Esophagus squamous epithelium (tissue), 5 donors: ENCODE measurements at regions not wholly inside any gene's neighbourhood (a gene's known extent, or its start where the extent isn't known, plus 50 kb on each side); places are given as distances from the start of the nearest gene placed in this dataset.

Source experiments
- DNase-seq: peaks from one replicate; lab custom pipeline; 2025; lab: John Stamatoyannopoulos, UW
- H3K27ac ChIP-seq, 4 donors: fragments of 200-600 bp; sonication (generic); one replicate each; pipeline ENCODE4 v1.5.1; 2016 to 2019; ENCODE audit warnings: mild to moderate bottlenecking in 1 of 4
- H3K27me3 ChIP-seq, 4 donors: fragments of 200-600 bp; sonication (generic); 1 replicate in 3 of 4; 2 replicates in 1 of 4; pipeline versions ENCODE4 v1.5.1 to v1.6.0; 2017 to 2021; ENCODE audit warnings: antibody characterized with exemption in 1 of 4
- H3K36me3 ChIP-seq, 3 donors: fragments of 200-600 bp; sonication (generic); one replicate each; pipeline ENCODE4 v1.5.1; 2016 to 2019
- H3K4me1 ChIP-seq, 3 donors: fragments of 200-600 bp; sonication (generic); one replicate each; pipeline ENCODE4 v1.5.1; 2017 to 2019
- H3K4me3 ChIP-seq, 4 donors: fragments of 200-600 bp; sonication (generic); 1 replicate in 3 of 4; 2 replicates in 1 of 4; pipeline ENCODE4 v1.5.1; 2016 to 2019; ENCODE audit warnings: mild to moderate bottlenecking in 2 of 4, moderate library complexity in 1 of 4
- H3K9me3 ChIP-seq, 3 donors: fragments of 200-600 bp; sonication (generic); one replicate each; pipeline ENCODE4 v1.5.1; 2016 to 2019
- POLR2A ChIP-seq, 4 donors: fragments of 450-650 bp; IDR thresholded peaks; one replicate each; pipeline ENCODE4 v1.6.1; 2017; ENCODE audit warnings: antibody characterized with exemption in 4 of 4, mild to moderate bottlenecking in 4 of 4, moderate library complexity in 3 of 4
- WGBS, 2 donors: methylation state at CpG; one replicate each; pipeline ENCODE4 v1.1.5; 2018; 5-methylcytosine and 5-hydroxymethylcytosine counted together
- intact Hi-C: fragments of 100-400 bp; cut with DNase I; formaldehyde crosslinking; loops from one replicate; pipeline ENCODE4 v1.15.0; 2022
- TF ChIP-seq, protein P1 (sequence below), 6 experiments: fragments of 450-650 bp in 4 of 6; fragments of 200-600 bp in 2 of 6; sonication (generic) in 2 of 6; IDR thresholded peaks; one replicate each; pipeline ENCODE4 v1.5.1; 2016 to 2019; ENCODE audit warnings: antibody characterized with exemption in 6 of 6, mild to moderate bottlenecking in 4 of 6, moderate library complexity in 4 of 6
- donor health status: DM: yes; HTN: yes; CAD: no.

DNA sequence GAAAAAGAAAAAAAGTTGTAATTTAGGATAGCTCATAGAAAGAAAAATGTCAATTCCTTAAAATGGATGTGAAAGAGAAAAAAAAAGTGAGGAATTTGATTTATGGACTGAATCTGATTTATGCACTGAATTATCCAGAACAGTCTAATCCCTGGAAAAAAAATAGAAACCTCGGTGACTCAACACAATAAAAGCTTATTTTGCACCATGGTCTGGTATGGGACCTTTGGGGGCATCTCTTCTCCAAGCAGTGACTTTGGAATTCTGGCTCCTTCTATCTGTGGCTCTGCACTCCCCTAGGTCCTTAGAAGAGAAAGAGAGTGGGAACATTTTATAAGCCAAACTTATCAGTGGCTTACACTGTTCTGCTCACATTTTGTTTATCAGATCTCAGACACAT is 471.7 kb upstream of the B3GALT2 start:
- H3K27me3 ChIP-seq, result no peaks in the 10 kb centered on the region
- WGBS, 2 donors, result 65 to 67% methylated on average over 1 of the region's 1 CpG
- no peak for DNase-seq
- H3K9me3 ChIP-seq, result no peaks in the 10 kb centered on the region
- TF ChIP-seq POLR2A (IDR thresholded peaks at IDR 0.05), result no peak
- TF ChIP-seq, protein P1, sequence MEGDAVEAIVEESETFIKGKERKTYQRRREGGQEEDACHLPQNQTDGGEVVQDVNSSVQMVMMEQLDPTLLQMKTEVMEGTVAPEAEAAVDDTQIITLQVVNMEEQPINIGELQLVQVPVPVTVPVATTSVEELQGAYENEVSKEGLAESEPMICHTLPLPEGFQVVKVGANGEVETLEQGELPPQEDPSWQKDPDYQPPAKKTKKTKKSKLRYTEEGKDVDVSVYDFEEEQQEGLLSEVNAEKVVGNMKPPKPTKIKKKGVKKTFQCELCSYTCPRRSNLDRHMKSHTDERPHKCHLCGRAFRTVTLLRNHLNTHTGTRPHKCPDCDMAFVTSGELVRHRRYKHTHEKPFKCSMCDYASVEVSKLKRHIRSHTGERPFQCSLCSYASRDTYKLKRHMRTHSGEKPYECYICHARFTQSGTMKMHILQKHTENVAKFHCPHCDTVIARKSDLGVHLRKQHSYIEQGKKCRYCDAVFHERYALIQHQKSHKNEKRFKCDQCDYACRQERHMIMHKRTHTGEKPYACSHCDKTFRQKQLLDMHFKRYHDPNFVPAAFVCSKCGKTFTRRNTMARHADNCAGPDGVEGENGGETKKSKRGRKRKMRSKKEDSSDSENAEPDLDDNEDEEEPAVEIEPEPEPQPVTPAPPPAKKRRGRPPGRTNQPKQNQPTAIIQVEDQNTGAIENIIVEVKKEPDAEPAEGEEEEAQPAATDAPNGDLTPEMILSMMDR (IDR thresholded peaks at IDR 0.05), result no peak
- no peaks in the 10 kb centered on the region for H3K4me1 ChIP-seq
- H3K4me3 ChIP-seq, result no peak overlapping the region
- H3K27ac ChIP-seq, result no peak overlapping the region
- H3K36me3 ChIP-seq, result no peaks in the 10 kb centered on the region
- intact Hi-C loops, result no loop called here

DNA sequence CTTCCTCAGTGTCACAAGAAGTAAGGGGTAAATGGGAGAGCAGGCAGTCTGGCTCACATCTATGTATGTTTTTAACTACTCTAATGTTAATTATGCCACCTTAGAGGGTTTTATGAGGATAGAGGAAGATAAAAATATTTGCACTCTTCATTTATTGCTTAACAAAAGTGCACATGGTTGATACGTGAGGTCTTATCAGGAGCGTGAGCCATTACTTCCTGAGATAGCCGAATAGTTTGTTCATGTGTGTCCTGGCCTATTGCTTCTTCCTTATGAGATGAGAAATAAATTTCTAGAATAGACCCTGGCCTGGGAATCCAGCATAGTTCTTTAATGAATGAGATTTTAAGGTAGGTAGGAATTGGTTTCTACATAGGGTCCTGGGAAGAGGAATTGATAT is 471.1 kb upstream of the B3GALT2 start:
- Histone ChIP-seq H3K9me3 (no peaks in the 10 kb centered on the region), H3K4me1 (no peaks in the 10 kb centered on the region), H3K4me3 (no peak overlapping the region), H3K36me3 (no peaks in the 10 kb centered on the region), H3K27me3 (no peaks in the 10 kb centered on the region), H3K27ac (no peak overlapping the region)
- WGBS, 2 donors, result 88 to 89% methylated on average over 3 of the region's 3 CpGs
- TF ChIP-seq POLR2A (IDR thresholded peaks at IDR 0.05), result no peak
- TF ChIP-seq, protein P1 (IDR thresholded peaks at IDR 0.05), result no peak
- DNase-seq, result no peak
- intact Hi-C loops, result no loop called here

DNA sequence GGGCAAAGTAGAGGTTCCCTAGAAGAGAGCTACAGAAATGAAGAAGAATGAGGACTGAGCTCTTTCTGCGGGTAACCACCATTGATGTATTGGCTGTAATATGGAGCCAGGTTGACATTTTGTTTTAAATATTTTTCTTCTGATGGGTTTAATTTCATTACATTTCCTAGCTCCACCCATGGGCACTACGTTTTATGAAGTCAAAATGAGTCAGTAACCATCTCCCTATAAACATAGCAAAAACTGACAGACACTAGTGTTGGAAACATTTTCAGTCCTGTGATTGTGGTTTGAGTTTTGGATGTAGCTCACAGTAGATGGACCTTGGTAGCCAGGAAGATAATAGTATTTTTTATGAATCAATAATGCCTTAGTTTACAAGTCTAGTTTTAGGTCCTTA is 470.4 kb upstream of the B3GALT2 start:
- 68 to 69% methylated on average over 2 of the region's 2 CpGs for WGBS, 2 donors
- no peak overlapping the region for H3K27ac ChIP-seq
- intact Hi-C loops, result no loop called here
- DNase-seq, result no peak
- TF ChIP-seq, protein P1 (IDR thresholded peaks at IDR 0.05), result no peak
- no peak for TF ChIP-seq POLR2A (IDR thresholded peaks at IDR 0.05)
- H3K36me3 ChIP-seq, result no peaks in the 10 kb centered on the region
- no peaks in the 10 kb centered on the region for H3K27me3 ChIP-seq
- H3K9me3 ChIP-seq, result no peaks in the 10 kb centered on the region
- no peaks in the 10 kb centered on the region for H3K4me1 ChIP-seq
- no peak overlapping the region for H3K4me3 ChIP-seq

DNA sequence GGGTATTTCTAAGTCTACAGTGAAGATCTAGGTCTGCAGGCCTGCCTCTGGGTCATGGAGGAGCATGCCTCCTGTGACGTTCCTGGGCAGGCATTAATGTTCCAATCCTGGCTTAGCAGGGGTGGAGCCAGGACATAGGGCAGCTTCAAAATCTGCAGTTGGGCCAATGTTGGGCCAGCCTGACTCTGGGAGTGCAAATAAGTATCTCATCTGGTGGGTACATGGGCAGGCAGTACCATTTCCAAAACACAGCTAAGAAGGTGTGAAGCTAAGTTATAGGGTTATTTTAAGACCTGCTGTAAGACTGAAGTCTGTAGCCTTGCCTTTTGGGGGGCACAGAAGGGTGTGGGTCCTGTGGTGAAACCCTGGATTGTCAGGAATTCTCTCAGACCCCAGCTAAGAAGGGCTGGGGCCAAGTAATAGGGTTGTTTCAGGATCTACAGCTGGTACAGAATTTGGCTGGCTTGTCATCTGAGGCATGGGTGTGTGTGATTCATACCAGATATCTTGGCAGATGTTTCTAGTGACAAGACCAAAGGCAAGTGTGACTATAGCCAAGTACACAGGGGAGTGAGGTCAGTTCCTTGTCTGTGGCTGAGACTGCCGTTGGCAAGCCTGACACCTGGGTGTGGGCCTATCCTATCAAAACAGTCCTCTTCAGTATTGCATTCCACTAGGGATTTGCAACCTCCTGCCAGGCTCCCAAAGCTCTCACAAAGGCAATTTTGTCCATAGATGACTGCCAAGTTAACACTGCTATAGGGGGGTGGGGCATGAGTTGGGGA is 468.7 kb upstream of the B3GALT2 start:
- WGBS, 2 donors, result 44 to 68% methylated on average over 1 to 2 of the region's 2 CpGs
- intact Hi-C loops, result no loop called here
- no peak for DNase-seq

DNA sequence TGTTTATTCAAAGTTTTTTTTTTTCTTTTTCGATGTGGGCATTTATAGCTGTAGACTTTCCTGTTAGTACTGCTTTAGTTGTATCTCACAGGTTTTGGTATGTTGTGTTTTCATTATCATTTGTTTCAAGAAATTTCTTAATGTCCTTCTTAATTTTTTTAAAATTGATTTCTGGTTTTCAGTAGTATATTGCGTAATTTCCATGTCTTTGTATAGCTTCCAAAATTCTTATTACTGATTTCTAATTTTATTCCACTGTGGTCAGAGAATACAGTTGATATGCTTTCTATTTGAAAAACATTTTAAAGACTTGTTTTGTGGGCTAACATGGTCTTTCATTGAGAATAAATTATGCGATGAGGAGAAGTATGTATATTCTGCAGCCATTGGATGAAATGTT is 463.2 kb upstream of the B3GALT2 start:
- H3K27ac ChIP-seq, result no peak overlapping the region
- no peaks in the 10 kb centered on the region for H3K4me1 ChIP-seq
- DNase-seq, result no peak
- H3K9me3 ChIP-seq, result no peaks in the 10 kb centered on the region
- no peak overlapping the region for H3K4me3 ChIP-seq
- no peak for TF ChIP-seq POLR2A (IDR thresholded peaks at IDR 0.05)
- TF ChIP-seq, protein P1 (IDR thresholded peaks at IDR 0.05), result no peak
- 65 to 96% methylated on average over 3 of the region's 3 CpGs for WGBS, 2 donors
- intact Hi-C loops, result no loop called here
- no peaks in the 10 kb centered on the region for H3K27me3 ChIP-seq
- no peaks in the 10 kb centered on the region for H3K36me3 ChIP-seq

More for the DNA sequence above, 468.7 kb upstream of the B3GALT2 start:
- Histone ChIP-seq H3K4me3 (no peak overlapping the region), H3K27ac (no peak overlapping the region), H3K27me3 (no peaks in the 10 kb centered on the region), H3K9me3 (no peaks in the 10 kb centered on the region), H3K4me1 (no peaks in the 10 kb centered on the region), H3K36me3 (no peaks in the 10 kb centered on the region)
- TF ChIP-seq, protein P1 (IDR thresholded peaks at IDR 0.05), result no peak
- no peak for TF ChIP-seq POLR2A (IDR thresholded peaks at IDR 0.05)
